Pons (tissue), 1 donor: ENCODE measurements at regions not wholly inside any gene's neighbourhood (a gene's known extent, or its start where the extent isn't known, plus 50 kb on each side); places are given as distances from the start of the nearest gene placed in this dataset.
"Not testable (repeated sequence)": the region's sequence is repeated elsewhere in the genome, so short reads cannot be mapped to it uniquely, and the experiment has no call there.

Experiments used
- DNase-seq: peaks from one replicate; pipeline ENCODE4 v3.0.0-alpha.2; 2016; ENCODE audit warnings: low spot score

DNA sequence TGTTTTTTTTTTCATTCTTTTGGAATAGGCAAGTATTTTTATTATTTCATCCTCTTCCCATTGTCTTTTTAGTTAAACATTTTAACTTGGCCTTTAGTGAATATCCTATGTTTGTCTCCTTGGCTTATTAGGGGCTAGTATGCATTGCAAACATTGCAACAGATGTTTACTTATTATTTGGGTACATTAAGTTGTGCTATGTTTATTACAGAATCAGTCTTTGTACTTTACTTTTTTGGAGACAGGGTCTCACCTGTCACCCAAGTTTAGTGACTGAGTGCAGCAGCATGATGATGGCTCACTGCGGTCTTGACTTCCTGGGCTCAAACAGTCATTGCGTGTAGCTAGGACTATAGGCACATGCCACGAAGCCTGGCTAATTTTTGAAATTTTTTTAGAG, 51.1 kb upstream of the NUDT6 start:
- no peak for DNase-seq

- DNase-seq: no peak
These were observed 53.7 kb upstream of the NUDT6 start for GRCh38 chr4:122976111-122976510.

DNA sequence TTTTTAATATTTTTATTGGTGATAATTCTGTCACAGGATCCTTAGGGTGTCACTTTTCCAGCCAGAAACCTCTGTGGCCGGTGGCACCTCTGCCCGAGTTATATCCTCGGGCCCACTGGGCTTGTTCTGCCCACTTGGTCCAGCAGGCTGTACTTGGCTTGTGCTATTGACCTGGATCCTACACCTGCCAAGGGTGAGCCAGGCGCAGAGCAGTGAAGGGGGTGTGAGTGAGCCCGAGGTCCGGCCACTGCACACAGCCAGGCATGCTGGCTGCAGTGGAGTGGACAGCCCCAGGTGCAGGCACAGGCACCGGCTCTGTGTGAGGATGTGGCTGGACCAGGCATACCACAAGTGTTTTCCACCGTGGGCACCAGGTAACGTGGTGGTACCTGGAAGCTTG, 54.7 kb upstream of the NUDT6 start:
- no peak for DNase-seq

DNA sequence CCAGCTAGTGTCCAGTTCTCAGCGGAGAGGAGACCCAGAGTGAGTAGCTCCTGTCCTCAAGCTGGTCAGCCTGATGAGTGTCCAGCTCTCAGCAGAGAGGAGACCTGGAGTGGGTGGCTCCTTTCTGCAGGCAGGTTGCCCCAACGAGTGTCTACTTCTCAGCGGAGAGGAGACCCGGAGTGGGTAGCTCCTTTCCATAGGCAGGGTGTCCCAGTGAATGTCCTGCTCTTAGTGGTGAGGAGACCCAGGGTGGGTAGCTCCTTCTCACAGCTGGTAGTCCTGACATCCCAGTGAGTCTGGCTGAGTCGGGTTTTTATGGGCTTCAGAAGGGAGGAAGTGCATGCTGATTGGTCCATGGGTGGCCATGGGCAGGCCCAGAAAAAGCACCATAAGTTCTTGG, 55.7 kb upstream of the NUDT6 start:
- no peak for DNase-seq

- no peak for DNase-seq
These were observed 56.4 kb upstream of the NUDT6 start for GRCh38 chr4:122978789-122979188.

- DNase-seq: no peak
These were observed 58.5 kb upstream of the NUDT6 start for GRCh38 chr4:122980860-122981259.

GRCh38 chr4:122988696-122989095, 66.3 kb upstream of the NUDT6 start:
- DNase-seq: no peak

GRCh38 chr4:122990891-122991290, 68.5 kb upstream of the NUDT6 start:
- DNase-seq: no peak

DNA sequence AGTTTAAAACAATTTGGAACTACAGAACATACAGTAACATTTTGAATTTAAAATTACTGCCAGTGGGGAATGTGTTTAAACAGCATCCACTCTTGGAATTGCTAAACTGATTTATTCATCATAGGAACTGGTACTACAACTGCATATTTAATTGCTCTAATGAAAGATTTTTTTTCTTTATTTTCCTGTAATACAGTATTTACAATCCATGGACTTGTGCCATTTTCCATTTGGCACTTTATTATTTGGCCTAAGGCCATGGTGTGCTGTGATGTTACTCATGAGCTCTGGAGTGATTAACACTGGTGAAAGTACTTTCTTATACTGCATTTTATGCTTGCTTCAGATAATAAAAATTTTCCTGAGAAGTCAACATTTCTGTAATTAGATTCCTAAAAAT, 69.7 kb upstream of the NUDT6 start:
- no peak for DNase-seq

DNA sequence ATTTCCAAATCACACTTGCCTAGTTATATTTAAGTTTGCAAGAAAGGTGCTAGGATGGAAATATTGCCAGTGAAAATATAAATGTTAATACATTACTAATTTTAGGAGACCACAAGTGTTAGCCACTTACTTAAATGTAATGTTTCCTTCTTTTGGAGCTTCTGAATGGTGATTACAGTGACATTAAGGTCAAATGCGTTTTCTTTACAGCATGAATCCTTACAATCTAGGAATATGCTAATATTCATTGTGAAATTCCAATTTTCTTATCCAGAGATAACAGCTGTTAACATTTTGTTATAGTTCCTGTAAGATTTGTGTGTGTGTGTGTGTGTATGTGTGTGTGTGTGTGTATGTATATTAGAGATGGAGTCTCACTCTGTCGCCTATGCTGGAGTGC, 70.2 kb upstream of the NUDT6 start:
- DNase-seq: no peak

GRCh38 chr4:122996350-122996749, 74.0 kb upstream of the NUDT6 start:
- no peak for DNase-seq

DNA sequence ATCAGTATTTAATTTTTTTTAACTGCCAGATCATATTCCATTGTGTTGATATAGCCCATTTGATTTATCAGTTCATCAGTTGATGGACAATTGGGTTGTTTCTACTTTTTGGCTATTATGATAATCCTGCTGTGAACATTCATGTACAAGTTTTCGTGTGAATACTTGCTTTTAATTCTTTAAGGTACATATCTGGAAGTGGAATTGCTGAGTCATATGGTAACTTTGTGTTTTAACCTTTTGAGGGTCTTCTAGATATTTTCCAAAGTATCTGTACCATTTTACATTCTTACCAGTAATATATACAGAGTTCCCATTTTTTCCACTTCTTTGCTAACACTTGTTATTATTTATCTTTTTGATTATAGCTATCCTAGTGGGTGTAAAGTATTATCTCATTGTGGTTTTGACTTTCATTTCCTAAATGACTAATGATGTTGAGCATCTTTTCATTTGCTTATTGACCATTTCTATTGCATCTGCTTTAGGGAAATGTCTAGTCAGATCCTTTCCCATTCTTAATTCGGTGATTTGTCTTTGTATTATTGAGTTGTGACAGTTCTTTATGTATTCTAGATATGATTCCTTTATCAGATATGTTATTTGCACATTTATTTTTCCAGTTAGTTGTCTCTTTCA, 75.2 kb upstream of the NUDT6 start:
- no peak for DNase-seq

GRCh38 chr4:123004079-123004478, 81.7 kb upstream of the NUDT6 start:
- not testable (repeated sequence) for DNase-seq

DNA sequence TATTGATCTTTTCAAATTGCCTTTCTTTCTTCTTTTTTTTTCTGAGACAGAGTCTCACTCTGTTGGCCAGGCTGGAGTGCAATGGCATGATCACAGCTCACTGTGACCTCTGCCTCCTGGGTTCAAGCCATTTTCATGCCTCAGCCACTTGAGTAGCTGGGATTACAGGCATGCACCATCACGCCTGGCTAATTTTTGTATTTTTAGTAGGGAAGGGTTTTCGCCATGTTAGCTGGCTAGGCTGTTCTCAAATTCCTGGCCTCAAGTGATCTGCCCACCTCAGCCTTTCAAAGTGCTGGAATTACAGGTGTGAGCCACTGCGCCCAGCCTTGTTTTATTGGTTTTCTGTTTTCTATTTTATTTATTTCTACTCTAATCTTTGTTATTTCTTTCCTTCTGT, 82.7 kb upstream of the NUDT6 start:
- not testable (repeated sequence) for DNase-seq

- DNase-seq: no peak
These were observed 85.3 kb upstream of the NUDT6 start for GRCh38 chr4:123007679-123008078.

- DNase-seq: not testable (repeated sequence)
These were observed 90.0 kb upstream of the NUDT6 start for GRCh38 chr4:123012416-123012815.

GRCh38 chr4:123014038-123014437, 91.6 kb upstream of the NUDT6 start:
- DNase-seq: no peak

DNA sequence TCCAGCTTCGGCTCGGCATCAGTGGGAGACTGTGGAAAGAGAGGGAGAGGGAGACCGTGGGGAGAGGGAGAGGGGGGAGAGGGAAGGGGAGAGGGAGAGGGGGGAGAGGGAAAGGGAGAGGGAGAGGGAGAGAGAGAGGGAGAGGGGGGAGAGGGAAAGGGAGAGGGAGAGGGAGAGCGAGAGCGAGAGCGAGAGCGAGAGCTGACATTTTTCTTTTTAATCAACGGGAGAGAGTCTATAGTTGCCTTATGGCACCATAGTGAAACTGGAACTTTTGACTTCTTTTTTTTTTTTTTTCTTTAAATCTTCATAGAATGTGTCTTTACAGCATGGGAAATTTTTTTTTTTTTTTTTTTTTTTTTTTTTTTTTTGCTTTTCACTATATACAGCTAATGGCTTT, 94.7 kb upstream of the NUDT6 start:
- DNase-seq: no peak

- DNase-seq: no peak
These were observed 95.4 kb upstream of the NUDT6 start for GRCh38 chr4:123017636-123018395.

- DNase-seq: no peak
These were observed 96.0 kb upstream of the NUDT6 start for GRCh38 chr4:123018396-123018775.

GRCh38 chr4:123020285-123020684, 97.9 kb upstream of the NUDT6 start:
- no peak for DNase-seq

- no peak for DNase-seq
These were observed 101.2 kb upstream of the NUDT6 start for GRCh38 chr4:123023647-123024046.

DNA sequence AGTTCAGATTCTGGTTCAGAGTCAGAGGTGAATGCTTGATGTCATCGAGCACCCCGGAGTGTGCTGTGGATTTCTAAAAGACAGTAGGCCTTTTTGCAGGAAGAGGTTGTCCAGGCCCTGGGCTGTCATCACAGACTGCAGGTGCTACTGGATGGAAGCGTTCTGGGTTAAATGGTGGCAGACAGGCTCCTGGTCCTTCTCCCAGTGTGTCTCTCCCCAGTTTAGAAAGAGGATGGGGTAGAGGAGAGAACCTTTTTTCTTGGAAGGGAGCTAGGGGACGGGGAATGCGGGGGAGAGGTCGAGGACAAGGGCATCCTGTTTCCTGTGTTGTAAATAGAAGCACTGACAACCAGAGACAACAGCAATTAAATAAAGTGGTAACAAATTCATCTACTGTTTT, 102.3 kb upstream of the NUDT6 start:
- no peak for DNase-seq

DNA sequence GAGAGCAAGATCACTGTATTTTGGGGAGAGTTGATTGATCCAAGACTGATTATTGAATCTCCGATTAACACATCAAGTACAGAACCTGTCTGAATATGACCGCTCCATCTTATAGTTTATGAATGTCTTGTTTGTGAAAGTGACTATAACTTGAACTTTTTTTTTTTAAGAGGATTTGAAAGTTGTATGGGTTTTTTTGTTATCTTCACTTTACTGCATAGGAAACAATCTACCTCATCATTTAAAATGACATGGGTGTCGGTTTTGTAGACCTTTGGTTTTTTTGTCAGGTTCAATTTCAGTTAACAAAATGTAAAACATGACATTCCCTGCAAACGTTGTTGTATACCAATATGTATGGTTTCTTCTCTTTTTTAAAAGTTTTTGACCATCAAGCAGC, 103.0 kb upstream of the NUDT6 start:
- DNase-seq: no peak
